ENCODE measurements at regions not wholly inside any gene's neighbourhood (a gene's known extent, or its start where the extent isn't known, plus 50 kb on each side); places are given as distances from the start of the nearest gene placed in this dataset.

DNA sequence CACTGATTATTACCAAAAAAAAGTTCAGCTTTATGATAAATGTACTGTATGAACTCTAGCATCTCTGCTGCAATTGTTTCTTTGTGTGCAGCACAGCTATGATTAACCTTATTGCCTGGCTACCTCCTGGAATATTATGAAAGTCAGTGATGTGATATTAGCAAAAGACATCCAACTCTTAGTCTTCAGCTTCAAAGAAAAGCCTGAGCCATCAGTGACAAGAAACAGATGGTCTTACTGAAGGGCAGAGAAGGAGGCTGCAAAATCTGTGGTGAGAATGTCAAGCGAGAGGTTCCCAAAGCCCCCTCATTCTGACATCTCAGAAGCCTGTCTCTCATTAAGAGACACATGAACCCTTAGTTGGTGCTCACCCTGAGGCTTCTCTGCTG is 89.4 kb upstream of the TNFAIP3 start:
- Histone ChIP-seq H2AK5ac (ENCODE audit: insufficient read length, low read length) (no peak overlapping the region), H3K9me3 (ENCODE audit: control insufficient read depth, low read depth, low read length) (no peaks in the 10 kb centered on the region), H3K9ac (ENCODE audit: extremely low read depth, insufficient read length, low read length) (no peak overlapping the region), H3K27me3 (ENCODE audit: insufficient read depth, low read length) (no peaks in the 10 kb centered on the region), H4K20me1 (ENCODE audit: control insufficient read depth, insufficient read depth, insufficient read length) (no peaks in the 10 kb centered on the region), H4K91ac (ENCODE audit: insufficient read length, low read depth, low read length) (no peak overlapping the region), H3K23me2 (ENCODE audit: insufficient read length, low read depth, low read length, poor library complexity, severe bottlenecking) (no peaks in the 10 kb centered on the region), H3K56ac (ENCODE audit: insufficient read length, low read depth, low read length) (no peak overlapping the region), H3K79me2 (ENCODE audit: insufficient read depth, low read length) (no peaks in the 10 kb centered on the region), H4K5ac (ENCODE audit: insufficient read length, low read depth, low read length) (no peak overlapping the region), H3K18ac (ENCODE audit: insufficient read length, low read depth, low read length) (no peak overlapping the region), H3K79me1 (ENCODE audit: insufficient read depth, low read depth, low read length, poor library complexity, severe bottlenecking) (no peaks in the 10 kb centered on the region), H4K8ac (replicated peaks; ENCODE audit: insufficient read length, low read depth, low read length) (no peak overlapping the region), H2BK120ac (ENCODE audit: low read depth, low read length, poor library complexity, severe bottlenecking) (no peak overlapping the region), H3K14ac (ENCODE audit: insufficient read depth, low read length) (no peak overlapping the region), H3K23ac (ENCODE audit: insufficient read length, low read depth, low read length) (no peak overlapping the region), H2AFZ (ENCODE audit: low read length) (no peak overlapping the region), H3T11ph (ENCODE audit: low read length) (no peak overlapping the region), H2BK20ac (ENCODE audit: low read depth, low read length, poor library complexity, severe bottlenecking) (no peak overlapping the region), H3K4me1 (ENCODE audit: insufficient read depth, low read length) (no peaks in the 10 kb centered on the region), H3K27ac (ENCODE audit: insufficient read length, low read depth, low read length) (no peak overlapping the region), H2BK15ac (ENCODE audit: low read depth, low read length) (no peak overlapping the region), H3K4ac (ENCODE audit: low read depth, low read length) (no peak overlapping the region), H2BK5ac (ENCODE audit: insufficient read length, low read length) (no peak overlapping the region), H2BK12ac (ENCODE audit: insufficient read length, low read depth, low read length) (no peak overlapping the region), H3K4me2 (ENCODE audit: insufficient read depth, insufficient read length, low read length) (no peak overlapping the region)
- TF ChIP-seq, protein P1, sequence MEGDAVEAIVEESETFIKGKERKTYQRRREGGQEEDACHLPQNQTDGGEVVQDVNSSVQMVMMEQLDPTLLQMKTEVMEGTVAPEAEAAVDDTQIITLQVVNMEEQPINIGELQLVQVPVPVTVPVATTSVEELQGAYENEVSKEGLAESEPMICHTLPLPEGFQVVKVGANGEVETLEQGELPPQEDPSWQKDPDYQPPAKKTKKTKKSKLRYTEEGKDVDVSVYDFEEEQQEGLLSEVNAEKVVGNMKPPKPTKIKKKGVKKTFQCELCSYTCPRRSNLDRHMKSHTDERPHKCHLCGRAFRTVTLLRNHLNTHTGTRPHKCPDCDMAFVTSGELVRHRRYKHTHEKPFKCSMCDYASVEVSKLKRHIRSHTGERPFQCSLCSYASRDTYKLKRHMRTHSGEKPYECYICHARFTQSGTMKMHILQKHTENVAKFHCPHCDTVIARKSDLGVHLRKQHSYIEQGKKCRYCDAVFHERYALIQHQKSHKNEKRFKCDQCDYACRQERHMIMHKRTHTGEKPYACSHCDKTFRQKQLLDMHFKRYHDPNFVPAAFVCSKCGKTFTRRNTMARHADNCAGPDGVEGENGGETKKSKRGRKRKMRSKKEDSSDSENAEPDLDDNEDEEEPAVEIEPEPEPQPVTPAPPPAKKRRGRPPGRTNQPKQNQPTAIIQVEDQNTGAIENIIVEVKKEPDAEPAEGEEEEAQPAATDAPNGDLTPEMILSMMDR (conservative IDR thresholded peaks at IDR 0.05), result no peak
- no peaks in the 10 kb centered on the region for H3K36me3 Mint-ChIP-seq (ENCODE audit: insufficient read depth in 1 of 3, low read depth in 3 of 3)
- no peak overlapping the region for H3K4me3 Mint-ChIP-seq
- no peak overlapping the region for H3K27ac Mint-ChIP-seq
- peaks cover 2 to 5% of the 10 kb centered on the region in 2 experiments for H3K4me1 Mint-ChIP-seq
- no peaks in the 10 kb centered on the region for H3K9me3 Mint-ChIP-seq
- DNase-seq, result no peak
- no peaks in the 10 kb centered on the region for H3K27me3 Mint-ChIP-seq (ENCODE audit: low read depth)
- no CpG with 5 or more reads among the region's 1 CpG for WGBS (ENCODE audit: extremely low coverage, insufficient read length, low lambda C conversion rate)

Measured in H9 (cell line).